Spleen (tissue), 7 donors: ENCODE measurements at regions not wholly inside any gene's neighbourhood (a gene's known extent, or its start where the extent isn't known, plus 50 kb on each side); places are given as distances from the start of the nearest gene placed in this dataset.

Experiments
- CTCF ChIP-seq, 11 experiments: fragments of 200-600 bp in 7 of 11; fragments of 450-650 bp in 4 of 11; sonication (generic) in 4 of 11; IDR thresholded peaks in 8 of 11; conservative IDR thresholded peaks in 3 of 11; 1 replicate in 7 of 11; 2 replicates in 4 of 11; pipeline versions ENCODE4 v1.4.0 to v1.8.0; 2016 to 2021; ENCODE audit warnings: antibody characterized with exemption in 11 of 11, inconsistent platforms in 4 of 11, mild to moderate bottlenecking in 1 of 11
- POLR2A ChIP-seq, 3 donors: fragments of 450-650 bp; IDR thresholded peaks; one replicate each; pipeline ENCODE4 v1.5.1; 2017; ENCODE audit warnings: antibody characterized with exemption in 3 of 3, mild to moderate bottlenecking in 1 of 3
- POLR2AphosphoS5 ChIP-seq, 3 donors: sonication (generic); formaldehyde crosslinking; IDR thresholded peaks; one replicate each; pipeline ENCODE4 v1.5.1; 2017; ENCODE audit warnings: antibody characterized with exemption in 3 of 3
- donor health status: DM: no; HTN: no; CAD: no; lungs with moderate emphysema.
- donor health status: DM: no; HTN: no; CAD: no.
- donor health status: DM: no; HTN: no; CAD: no.

DNA sequence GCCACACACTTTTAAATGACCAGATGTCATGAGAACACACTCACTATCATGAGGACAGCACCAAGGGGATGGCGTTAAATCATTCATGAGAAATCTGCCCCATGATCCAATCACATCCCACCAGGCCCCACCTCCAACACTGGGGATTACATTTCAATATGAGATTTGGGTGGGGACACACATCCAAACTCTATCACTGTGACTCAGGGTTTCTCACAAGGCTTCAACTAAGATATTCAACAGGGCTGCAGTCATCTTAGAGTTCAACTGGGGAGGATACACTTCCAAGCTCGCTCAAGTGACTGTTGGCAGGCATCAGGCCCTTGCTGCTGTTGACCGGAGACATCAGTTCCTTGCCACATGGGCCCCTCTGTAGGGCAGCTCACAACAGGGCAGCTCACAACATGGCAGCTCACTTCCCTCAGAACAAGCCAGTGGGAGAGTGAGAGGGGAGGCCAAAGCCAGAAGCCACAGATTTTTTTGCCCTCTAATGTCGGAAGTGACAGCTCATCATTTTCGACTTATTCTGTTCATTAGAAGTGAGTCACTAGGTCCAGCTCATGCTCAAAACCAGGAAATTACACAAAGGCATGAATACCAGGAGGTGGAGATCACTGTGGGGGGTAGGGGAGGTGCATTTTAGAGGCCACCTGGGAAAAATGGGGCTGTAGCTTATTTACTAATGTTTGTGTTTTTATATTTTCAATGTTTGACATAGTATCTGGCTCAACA lies 50.8 kb upstream of the PTHLH start:
- no peak for TF ChIP-seq CTCF (IDR thresholded peaks at IDR 0.05 in 8 of 11, conservative IDR thresholded peaks at IDR 0.05 in 3 of 11)
- no peak for TF ChIP-seq POLR2A (IDR thresholded peaks at IDR 0.05)
- no peak for TF ChIP-seq POLR2AphosphoS5 (IDR thresholded peaks at IDR 0.05)
